Fibroblast of lung (primary cell): ENCODE measurements at regions not wholly inside any gene's neighbourhood (a gene's known extent, or its start where the extent isn't known, plus 50 kb on each side); places are given as distances from the start of the nearest gene placed in this dataset.
"Not testable (repeated sequence)": the region's sequence is repeated elsewhere in the genome, so short reads cannot be mapped to it uniquely, and the experiment has no call there.

Experiments
- DNase-seq, 2 donors: peaks; one replicate each; pipeline versions ENCODE4 v3.0.0 to v3.0.0-alpha.2; 2010; ENCODE audit warnings: low read depth in 2 of 2
- H2AFZ ChIP-seq: 2 replicates; pipeline ENCODE4 v1.5.1; 2012; ENCODE audit warnings: low read length, control low read depth, inconsistent platforms
- H3K27ac ChIP-seq: 2 replicates; pipeline ENCODE4 v1.5.1; 2011; ENCODE audit warnings: low read length, control low read depth; ENCODE audit not compliant: insufficient read depth
- H3K27me3 ChIP-seq: 2 replicates; pipeline ENCODE4 v1.5.1; 2011; ENCODE audit warnings: mild to moderate bottlenecking, low read length; ENCODE audit not compliant: control insufficient read depth, insufficient read depth
- H3K36me3 ChIP-seq: 2 replicates; pipeline ENCODE4 v1.5.1; 2011; ENCODE audit warnings: low read length; ENCODE audit not compliant: control insufficient read depth, insufficient read depth
- H3K4me1 ChIP-seq: 2 replicates; pipeline ENCODE4 v1.5.1; 2011; ENCODE audit warnings: low read length; ENCODE audit not compliant: control insufficient read depth, insufficient read depth; ENCODE audit errors: extremely low read depth
- H3K4me2 ChIP-seq: 2 replicates; pipeline ENCODE4 v1.5.1; 2011; ENCODE audit warnings: low read length, control low read depth; ENCODE audit not compliant: insufficient read depth; ENCODE audit errors: extremely low read depth
- H3K4me3 ChIP-seq, 4 experiments: fragments of 200-600 bp in 1 of 4; sonication (generic) in 1 of 4; replicated peaks in 1 of 4; 2 replicates each; pipeline ENCODE4 v1.5.1; 2011 to 2016; ENCODE audit warnings: low read length in 4 of 4, low read depth in 3 of 4, mild to moderate bottlenecking in 3 of 4, control low read depth in 2 of 4, inconsistent platforms in 1 of 4, mixed read lengths in 1 of 4; ENCODE audit not compliant: insufficient read depth in 1 of 4; ENCODE audit errors: control extremely low read depth in 1 of 4
- H3K79me2 ChIP-seq: 2 replicates; pipeline ENCODE4 v1.5.1; 2012; ENCODE audit warnings: mild to moderate bottlenecking, low read length, inconsistent platforms; ENCODE audit not compliant: control insufficient read depth, insufficient read depth
- H3K9ac ChIP-seq: 2 replicates; pipeline ENCODE4 v1.5.1; 2011; ENCODE audit warnings: mild to moderate bottlenecking, low read length, control low read depth; ENCODE audit not compliant: insufficient read depth
- H3K9me3 ChIP-seq: 2 replicates; pipeline ENCODE4 v1.5.1; 2012; ENCODE audit warnings: low read depth, low read length; ENCODE audit not compliant: control insufficient read depth, insufficient read depth
- H4K20me1 ChIP-seq: 2 replicates; pipeline ENCODE4 v1.5.1; 2011; ENCODE audit warnings: low read length; ENCODE audit not compliant: control insufficient read depth, insufficient read depth; ENCODE audit errors: extremely low read depth
- CTCF ChIP-seq, 2 donors: IDR thresholded peaks in 1 of 2; conservative IDR thresholded peaks in 1 of 2; 1 replicate in 1 of 2; 2 replicates in 1 of 2; pipeline ENCODE4 v1.5.1; 2011 to 2012; ENCODE audit warnings: low read length in 2 of 2, control low read depth in 1 of 2, inconsistent platforms in 1 of 2, low read depth in 1 of 2, mild to moderate bottlenecking in 1 of 2
- EZH2 ChIP-seq: IDR thresholded peaks from 2 replicates; pipeline ENCODE4 v1.5.1; 2012; ENCODE audit warnings: low read length, control low read depth, mild to moderate bottlenecking; ENCODE audit errors: missing control alignments

DNA sequence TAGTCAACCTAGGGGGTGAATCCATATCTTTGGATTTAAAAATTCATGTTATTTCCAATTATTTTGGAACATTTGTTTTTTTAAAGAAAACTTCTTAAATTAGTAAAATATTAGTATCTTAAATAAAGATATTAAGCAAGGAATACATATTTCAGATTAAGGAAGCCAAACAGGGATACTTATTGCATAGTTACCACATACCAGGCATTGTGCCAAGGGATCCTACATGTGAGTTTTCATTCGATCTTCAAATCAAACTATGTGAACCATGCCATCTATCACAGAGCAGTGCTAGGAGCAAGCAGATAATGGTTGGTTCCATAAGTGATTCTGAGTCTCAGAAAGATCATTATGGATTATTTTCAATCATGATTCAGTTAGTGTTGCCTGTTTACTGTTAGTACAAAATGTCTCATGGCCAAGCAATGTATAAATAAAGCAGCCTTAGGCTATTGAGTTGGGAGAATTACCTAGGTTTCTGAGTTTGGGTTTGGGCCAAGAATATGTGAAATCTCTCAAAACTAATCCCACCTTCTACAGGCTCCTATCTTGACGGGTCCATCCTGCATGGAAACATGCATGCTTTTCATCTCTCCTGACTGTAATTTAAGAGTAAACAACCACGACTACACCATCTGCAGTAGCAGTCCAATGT lies 176.7 kb downstream of the NPFFR2 start:
- no peak overlapping the region for H3K9ac ChIP-seq
- no peaks in the 10 kb centered on the region for H3K9me3 ChIP-seq
- H3K79me2 ChIP-seq, result no peaks in the 10 kb centered on the region
- no peaks in the 10 kb centered on the region for H3K36me3 ChIP-seq
- H3K4me3 ChIP-seq, result no peak overlapping the region
- DNase-seq, result no peak
- H3K27me3 ChIP-seq, result no peaks in the 10 kb centered on the region
- H4K20me1 ChIP-seq, result no peaks in the 10 kb centered on the region
- H3K4me2 ChIP-seq, result no peak overlapping the region
- no peaks in the 10 kb centered on the region for H3K4me1 ChIP-seq
- TF ChIP-seq CTCF (conservative IDR thresholded peaks at IDR 0.05 in 1 of 2, IDR thresholded peaks at IDR 0.05 in 1 of 2; ENCODE audit: low read depth in 1 of 2, low read length in 2 of 2) (no peak), EZH2 (no peak)
- no peak overlapping the region for H2AFZ ChIP-seq
- H3K27ac ChIP-seq, result no peak overlapping the region

DNA sequence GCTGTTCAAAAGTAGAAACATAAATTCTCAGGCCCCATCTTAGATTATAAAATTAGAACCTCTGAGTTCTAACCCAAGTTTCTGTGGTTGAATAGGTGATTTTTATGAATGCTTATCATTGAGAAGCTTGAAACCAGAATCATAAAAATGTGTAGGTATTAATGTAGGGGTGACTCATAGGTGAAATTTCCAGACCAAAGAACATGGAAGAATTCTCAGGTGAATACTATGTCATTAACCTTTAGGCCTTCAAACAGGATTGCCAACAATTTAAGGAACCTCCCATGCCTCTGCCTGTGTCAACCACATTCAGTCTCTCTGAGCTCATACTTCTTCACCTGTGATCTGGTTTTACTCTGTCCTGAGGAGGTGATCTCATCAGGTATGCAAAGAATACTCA lies 177.8 kb downstream of the NPFFR2 start:
- no peaks in the 10 kb centered on the region for H3K4me1 ChIP-seq
- no peaks in the 10 kb centered on the region for H3K79me2 ChIP-seq
- no peak overlapping the region for H3K9ac ChIP-seq
- no peak overlapping the region for H2AFZ ChIP-seq
- H3K27ac ChIP-seq, result no peak overlapping the region
- no peak overlapping the region for H3K4me3 ChIP-seq
- H3K36me3 ChIP-seq, result no peaks in the 10 kb centered on the region
- H3K27me3 ChIP-seq, result no peaks in the 10 kb centered on the region
- no peak overlapping the region for H3K4me2 ChIP-seq
- DNase-seq, result no peak
- no peak for TF ChIP-seq CTCF (conservative IDR thresholded peaks at IDR 0.05 in 1 of 2, IDR thresholded peaks at IDR 0.05 in 1 of 2; ENCODE audit: low read depth in 1 of 2, low read length in 2 of 2)
- no peak for TF ChIP-seq EZH2
- no peaks in the 10 kb centered on the region for H3K9me3 ChIP-seq
- H4K20me1 ChIP-seq, result no peaks in the 10 kb centered on the region

DNA sequence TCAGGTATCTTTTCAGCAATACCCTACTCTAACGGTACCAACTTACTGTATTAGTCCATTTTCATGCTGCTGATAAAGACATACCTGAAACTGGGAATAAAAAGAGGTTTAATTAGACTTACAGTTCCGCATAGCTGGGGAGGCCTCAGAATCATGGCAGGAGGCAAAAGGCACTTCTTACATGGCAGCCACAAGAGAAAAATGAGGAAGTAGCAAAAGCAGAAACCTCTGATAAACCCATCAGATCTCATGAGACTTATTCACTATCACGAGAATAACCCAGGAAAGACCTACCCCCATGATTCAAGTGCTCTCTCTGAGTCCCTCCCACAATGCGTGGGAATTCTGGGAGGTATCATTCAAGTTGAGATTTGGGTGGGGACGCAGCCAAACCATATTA lies 182.0 kb downstream of the NPFFR2 start:
- DNase-seq, result not testable (repeated sequence)

More for the DNA sequence above, 182.0 kb downstream of the NPFFR2 start:
- H3K27ac ChIP-seq, H3K4me3 ChIP-seq, H3K4me1 ChIP-seq, H3K79me2 ChIP-seq, H3K9me3 ChIP-seq, H3K4me2 ChIP-seq, H2AFZ ChIP-seq, H3K27me3 ChIP-seq, H3K9ac ChIP-seq, H4K20me1 ChIP-seq, H3K36me3 ChIP-seq: not testable (repeated sequence)
